HG03196 (cell line): ENCODE measurements at regions not wholly inside any gene's neighbourhood (a gene's known extent, or its start where the extent isn't known, plus 50 kb on each side); places are given as distances from the start of the nearest gene placed in this dataset.
"Not testable (repeated sequence)": the region's sequence is repeated elsewhere in the genome, so short reads cannot be mapped to it uniquely, and the experiment has no call there.

Experiments used
- ATAC-seq: cut with Tn5 transposase; IDR thresholded peaks from one replicate; pipeline ENCODE4 v1.9.1; 2021; ENCODE audit not compliant: unreplicated experiment

- ATAC-seq, result no peak
These were observed 574.5 kb upstream of the GRAMD2B start for GRCh38 chr5:125848751-125849150.

- ATAC-seq, result no peak
These were observed 566.3 kb upstream of the GRAMD2B start for GRCh38 chr5:125856949-125857348.

GRCh38 chr5:125863579-125863978 lies 559.6 kb upstream of the GRAMD2B start:
- ATAC-seq, result no peak

GRCh38 chr5:125865166-125865815 lies 557.9 kb upstream of the GRAMD2B start:
- ATAC-seq, result no peak

GRCh38 chr5:125868036-125868435 lies 555.2 kb upstream of the GRAMD2B start:
- ATAC-seq, result no peak

- no peak for ATAC-seq
These were observed 553.0 kb upstream of the GRAMD2B start for GRCh38 chr5:125870256-125870655.

- ATAC-seq, result no peak
These were observed 549.2 kb upstream of the GRAMD2B start for GRCh38 chr5:125874057-125874456.

GRCh38 chr5:125874717-125875116 lies 548.5 kb upstream of the GRAMD2B start:
- ATAC-seq, result no peak

- no peak for ATAC-seq
These were observed 546.0 kb upstream of the GRAMD2B start for GRCh38 chr5:125877248-125877647.

- ATAC-seq, result no peak
These were observed 541.1 kb upstream of the GRAMD2B start for GRCh38 chr5:125882061-125882460.

- no peak for ATAC-seq
These were observed 540.0 kb upstream of the GRAMD2B start for GRCh38 chr5:125883223-125883622.

GRCh38 chr5:125888358-125888757 lies 534.9 kb upstream of the GRAMD2B start:
- ATAC-seq, result no peak

GRCh38 chr5:125890511-125890931 lies 532.7 kb upstream of the GRAMD2B start:
- no peak for ATAC-seq

GRCh38 chr5:125891061-125891725 lies 532.0 kb upstream of the GRAMD2B start:
- ATAC-seq, result no peak

- ATAC-seq, result no peak
These were observed 528.8 kb upstream of the GRAMD2B start for GRCh38 chr5:125894383-125894782.

- ATAC-seq, result no peak
These were observed 526.8 kb upstream of the GRAMD2B start for GRCh38 chr5:125896368-125896767.

- ATAC-seq, result no peak
These were observed 526.1 kb upstream of the GRAMD2B start for GRCh38 chr5:125897089-125897488.

- ATAC-seq, result no peak
These were observed 524.3 kb upstream of the GRAMD2B start for GRCh38 chr5:125898851-125899405.

- no peak for ATAC-seq
These were observed 511.2 kb upstream of the GRAMD2B start for GRCh38 chr5:125912028-125912427.

GRCh38 chr5:125913200-125913599 lies 510.0 kb upstream of the GRAMD2B start:
- ATAC-seq, result no peak

- no peak for ATAC-seq
These were observed 508.7 kb upstream of the GRAMD2B start for GRCh38 chr5:125914471-125914870.

- not testable (repeated sequence) for ATAC-seq
These were observed 499.3 kb upstream of the GRAMD2B start for GRCh38 chr5:125923958-125924357.
